Cardiac muscle cell (in vitro differentiated cells and primary cell): ENCODE measurements at regions not wholly inside any gene's neighbourhood (a gene's known extent, or its start where the extent isn't known, plus 50 kb on each side); places are given as distances from the start of the nearest gene placed in this dataset.
A peak's percentile ranks its signal among the peaks of the same experiment; 100 is the strongest.

Source experiments
- DNase-seq, 2 donors: peaks; one replicate each; pipeline versions ENCODE4 v3.0.0 to v3.0.0-alpha.2; 2010 to 2017; ENCODE audit warnings: low read depth in 1 of 2, low spot score in 1 of 2
- H3K27ac ChIP-seq: fragments of 200-600 bp; sonication (generic); 2 replicates; pipeline ENCODE4 v1.5.1; 2016
- H3K27me3 ChIP-seq: fragments of 200-600 bp; sonication (generic); 2 replicates; pipeline ENCODE4 v1.6.0; 2016; ENCODE audit warnings: control low read depth
- H3K36me3 ChIP-seq: fragments of 200-600 bp; sonication (generic); 2 replicates; pipeline ENCODE4 v1.5.1; 2016; ENCODE audit warnings: control low read depth
- H3K4me1 ChIP-seq: fragments of 200-600 bp; sonication (generic); 2 replicates; pipeline ENCODE4 v1.8.1; 2017; ENCODE audit warnings: low read depth, mild to moderate bottlenecking, mixed run types
- H3K4me3 ChIP-seq: fragments of 200-600 bp; sonication (generic); 2 replicates; pipeline ENCODE4 v1.5.1; 2016; ENCODE audit warnings: mild to moderate bottlenecking
- H3K9me3 ChIP-seq: fragments of 200-600 bp; sonication (generic); 2 replicates; pipeline ENCODE4 v1.5.1; 2017; ENCODE audit warnings: low read depth, mild to moderate bottlenecking, control low read depth
- TF ChIP-seq, protein P1 (sequence below): IDR thresholded peaks from 2 replicates; pipeline ENCODE4 v1.5.1; 2012; ENCODE audit warnings: low read depth, mild to moderate bottlenecking, low read length

- Histone ChIP-seq H3K4me1 (no peaks in the 10 kb centered on the region), H3K36me3 (no peaks in the 10 kb centered on the region), H3K27me3 (no peaks in the 10 kb centered on the region), H3K4me3 (no peak overlapping the region), H3K27ac (no peak overlapping the region), H3K9me3 (no peaks in the 10 kb centered on the region)
- TF ChIP-seq, protein P1, sequence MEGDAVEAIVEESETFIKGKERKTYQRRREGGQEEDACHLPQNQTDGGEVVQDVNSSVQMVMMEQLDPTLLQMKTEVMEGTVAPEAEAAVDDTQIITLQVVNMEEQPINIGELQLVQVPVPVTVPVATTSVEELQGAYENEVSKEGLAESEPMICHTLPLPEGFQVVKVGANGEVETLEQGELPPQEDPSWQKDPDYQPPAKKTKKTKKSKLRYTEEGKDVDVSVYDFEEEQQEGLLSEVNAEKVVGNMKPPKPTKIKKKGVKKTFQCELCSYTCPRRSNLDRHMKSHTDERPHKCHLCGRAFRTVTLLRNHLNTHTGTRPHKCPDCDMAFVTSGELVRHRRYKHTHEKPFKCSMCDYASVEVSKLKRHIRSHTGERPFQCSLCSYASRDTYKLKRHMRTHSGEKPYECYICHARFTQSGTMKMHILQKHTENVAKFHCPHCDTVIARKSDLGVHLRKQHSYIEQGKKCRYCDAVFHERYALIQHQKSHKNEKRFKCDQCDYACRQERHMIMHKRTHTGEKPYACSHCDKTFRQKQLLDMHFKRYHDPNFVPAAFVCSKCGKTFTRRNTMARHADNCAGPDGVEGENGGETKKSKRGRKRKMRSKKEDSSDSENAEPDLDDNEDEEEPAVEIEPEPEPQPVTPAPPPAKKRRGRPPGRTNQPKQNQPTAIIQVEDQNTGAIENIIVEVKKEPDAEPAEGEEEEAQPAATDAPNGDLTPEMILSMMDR = no peak
- DNase-seq = no peak
Observed at GRCh38 chr12:97957109-97957508, 494.5 kb downstream of the RMST start.

- DNase-seq = no peak
- Histone ChIP-seq H3K27me3 (no peaks in the 10 kb centered on the region), H3K9me3 (no peaks in the 10 kb centered on the region), H3K4me1 (no peaks in the 10 kb centered on the region), H3K4me3 (no peak overlapping the region), H3K36me3 (no peaks in the 10 kb centered on the region), H3K27ac (no peak overlapping the region)
- TF ChIP-seq, protein P1 = no peak
Observed at GRCh38 chr12:97960225-97960624, 497.6 kb downstream of the RMST start.

- H3K4me1 ChIP-seq = no peaks in the 10 kb centered on the region
- H3K9me3 ChIP-seq = no peaks in the 10 kb centered on the region
- H3K4me3 ChIP-seq = no peak overlapping the region
- no peaks in the 10 kb centered on the region for H3K36me3 ChIP-seq
- DNase-seq = peak; percentile 22 to 64
- no peaks in the 10 kb centered on the region for H3K27me3 ChIP-seq
- H3K27ac ChIP-seq = no peak overlapping the region
- TF ChIP-seq, protein P1 = peak; percentile 55
Observed at GRCh38 chr12:97960741-97961608, 498.4 kb downstream of the RMST start.

- DNase-seq = no peak
- Histone ChIP-seq H3K27ac (no peak overlapping the region), H3K9me3 (no peaks in the 10 kb centered on the region), H3K4me1 (no peaks in the 10 kb centered on the region), H3K27me3 (no peaks in the 10 kb centered on the region), H3K4me3 (no peak overlapping the region), H3K36me3 (no peaks in the 10 kb centered on the region)
- TF ChIP-seq, protein P1 = no peak
Observed at GRCh38 chr12:97967831-97968230, 505.2 kb downstream of the RMST start.

GRCh38 chr12:97968641-97969197 lies 506.1 kb downstream of the RMST start:
- no peaks in the 10 kb centered on the region for H3K4me1 ChIP-seq
- TF ChIP-seq, protein P1 = no peak
- no peak for DNase-seq
- H3K9me3 ChIP-seq = no peaks in the 10 kb centered on the region
- H3K27ac ChIP-seq = no peak overlapping the region
- no peak overlapping the region for H3K4me3 ChIP-seq
- H3K27me3 ChIP-seq = no peaks in the 10 kb centered on the region
- no peaks in the 10 kb centered on the region for H3K36me3 ChIP-seq
